HepG2 (cell line): ENCODE measurements at regions not wholly inside any gene's neighbourhood (a gene's known extent, or its start where the extent isn't known, plus 50 kb on each side); places are given as distances from the start of the nearest gene placed in this dataset.

Source experiments
- ATAC-seq: fragments of 200-7000 bp; cut with Tn5 transposase; 3 replicates; pipeline ENCODE4 v1.9.1; 2020; ENCODE audit warnings: mild to moderate bottlenecking, moderate library complexity
- BruUV-seq: library from RNA; stranded (reverse); fragments of 400-500 nt; replicated peaks from 2 replicates; lab custom pipeline; 2021; lab: Mats Ljungman, UMichigan
- CTCF ChIA-PET: fragments of 300-600 bp; formaldehyde crosslinking; extraction: SDS; loops from one replicate; lab custom pipeline; 2021; ENCODE audit warnings: low total read pairs, inconsistent platforms, low intra/inter-chr PET ratio; lab: Yijun Ruan, JAX
- POLR2A ChIA-PET: fragments of 350-600 bp; sonication (Branson Sonifier 250); formaldehyde crosslinking; loops from one replicate; lab custom pipeline; 2020; ENCODE audit warnings: antibody characterized with exemption, inconsistent platforms; lab: Yijun Ruan, JAX
- DNase-seq: peaks from one replicate; pipeline ENCODE4 v3.0.0-alpha.2; 2015; ENCODE audit warnings: low spot score
- FAIRE-seq: peaks from 3 replicates; lab custom pipeline; 2011; peaks lifted over from hg19 to GRCh38; lab: Jason Lieb, UNC
- H2AFZ ChIP-seq: one replicate; pipeline ENCODE4 v1.6.1; 2011; ENCODE audit warnings: low read length, inconsistent platforms
- H3K27ac ChIP-seq: fragments of 300-600 bp; 3 replicates; pipeline ENCODE4 v1.8.0; 2011; ENCODE audit warnings: mixed run types, mild to moderate bottlenecking, mixed read lengths, low read length, inconsistent platforms; ENCODE audit not compliant: insufficient read depth; ENCODE audit errors: extremely low read length
- H3K27me3 ChIP-seq, 2 experiments: fragments of 200-600 bp in 1 of 2; 2 replicates in 1 of 2; 3 replicates in 1 of 2; pipeline versions ENCODE4 v1.6.0 to v1.8.0; 2011; ENCODE audit warnings: low read length in 2 of 2, mild to moderate bottlenecking in 2 of 2, moderate library complexity in 2 of 2, inconsistent platforms in 1 of 2; ENCODE audit not compliant: insufficient read depth in 2 of 2, control insufficient read depth in 1 of 2
- H3K36me3 ChIP-seq, 2 experiments: fragments of 200-600 bp in 1 of 2; replicated peaks in 1 of 2; 2 replicates in 1 of 2; 3 replicates in 1 of 2; pipeline versions ENCODE4 v1.5.1 to v1.8.0; 2011; ENCODE audit warnings: low read length in 2 of 2, inconsistent platforms in 1 of 2; ENCODE audit not compliant: insufficient read depth in 2 of 2, control insufficient read depth in 1 of 2
- H3K4me1 ChIP-seq: 2 replicates; pipeline ENCODE4 v1.5.1; 2012; ENCODE audit warnings: low read length, inconsistent platforms; ENCODE audit not compliant: insufficient read depth
- H3K4me2 ChIP-seq: 2 replicates; pipeline ENCODE4 v1.6.0; 2011; ENCODE audit warnings: low read depth, low read length, inconsistent platforms
- H3K4me3 ChIP-seq, 3 experiments: fragments of 200-600 bp in 1 of 3; sonication (generic), shearing (Covaris generic) in 1 of 3; replicated peaks in 1 of 3; 2 replicates each; pipeline ENCODE4 v1.5.1; 2011 to 2016; ENCODE audit warnings: low read length in 3 of 3, inconsistent platforms in 2 of 3, low read depth in 2 of 3, mild to moderate bottlenecking in 2 of 3, control low read depth in 1 of 3, mixed read lengths in 1 of 3; ENCODE audit not compliant: insufficient read depth in 1 of 3
- H3K79me2 ChIP-seq: one replicate; pipeline ENCODE4 v1.6.1; 2011; ENCODE audit warnings: low read length, inconsistent platforms; ENCODE audit not compliant: insufficient read depth
- H3K9ac ChIP-seq: 2 replicates; pipeline ENCODE4 v1.6.0; 2011; ENCODE audit warnings: mild to moderate bottlenecking, low read depth, low read length, inconsistent platforms; ENCODE audit not compliant: insufficient read depth
- H3K9me3 ChIP-seq: 2 replicates; pipeline ENCODE4 v1.5.1; 2012; ENCODE audit warnings: mild to moderate bottlenecking, low read length
- H4K20me1 ChIP-seq: 2 replicates; pipeline ENCODE4 v1.6.0; 2011; ENCODE audit warnings: inconsistent platforms, mild to moderate bottlenecking, low read length, moderate library complexity; ENCODE audit not compliant: insufficient read depth
- AKAP8 ChIP-seq: sonication (generic); formaldehyde crosslinking; IDR thresholded peaks from 2 replicates; pipeline ENCODE4 v1.5.1; 2020; ENCODE audit warnings: mild to moderate bottlenecking, missing genetic modification reagents
- CAMTA2 ChIP-seq: sonication (generic); formaldehyde crosslinking; IDR thresholded peaks from 2 replicates; pipeline ENCODE4 v1.4.0; 2020; ENCODE audit warnings: mild to moderate bottlenecking, missing genetic modification reagents, borderline replicate concordance
- CCDC6 ChIP-seq: sonication (generic); formaldehyde crosslinking; IDR thresholded peaks from 2 replicates; pipeline ENCODE4 v1.8.1; 2022; ENCODE audit warnings: mild to moderate bottlenecking, missing genetic modification reagents, moderate library complexity
- DMAP1 ChIP-seq: IDR thresholded peaks from 2 replicates; pipeline ENCODE4 v1.6.1; 2016
- EEA1 ChIP-seq: sonication (generic); formaldehyde crosslinking; IDR thresholded peaks from 2 replicates; pipeline ENCODE4 v1.5.1; 2020; ENCODE audit warnings: mild to moderate bottlenecking, missing genetic modification reagents, borderline replicate concordance
- GLI4 ChIP-seq: sonication (generic); formaldehyde crosslinking; IDR thresholded peaks from 2 replicates; pipeline ENCODE4 v1.5.1; 2020; ENCODE audit warnings: missing genetic modification reagents, mild to moderate bottlenecking, moderate library complexity, borderline replicate concordance
- HOMEZ ChIP-seq: IDR thresholded peaks from 2 replicates; pipeline ENCODE4 v1.6.1; 2016; ENCODE audit warnings: low read depth
- PRMT3 ChIP-seq: sonication (generic); formaldehyde crosslinking; IDR thresholded peaks from 2 replicates; pipeline ENCODE4 v1.8.1; 2022; ENCODE audit warnings: low read depth, mild to moderate bottlenecking, moderate library complexity, missing genetic modification reagents, borderline replicate concordance
- TBX2 ChIP-seq: sonication (generic); formaldehyde crosslinking; IDR thresholded peaks from 2 replicates; pipeline ENCODE4 v1.5.0; 2020; ENCODE audit warnings: missing genetic modification reagents, mild to moderate bottlenecking, borderline replicate concordance
- TEAD3 ChIP-seq: optimal IDR thresholded peaks from 2 replicates; pipeline ENCODE3; 2016; ENCODE audit warnings: borderline replicate concordance
- ZNF17 ChIP-seq: sonication (generic); formaldehyde crosslinking; IDR thresholded peaks from 2 replicates; pipeline ENCODE4 v1.5.0; 2020; ENCODE audit warnings: mild to moderate bottlenecking, missing genetic modification reagents
- ZNF263 ChIP-seq: sonication (generic); formaldehyde crosslinking; IDR thresholded peaks from 2 replicates; pipeline ENCODE4 v1.4.0; 2020; ENCODE audit warnings: missing genetic modification reagents
- ZNF274 ChIP-seq: sonication (generic); formaldehyde crosslinking; IDR thresholded peaks from 2 replicates; pipeline ENCODE4 v1.5.1; 2020; ENCODE audit warnings: mild to moderate bottlenecking, missing genetic modification reagents
- ZNF383 ChIP-seq: sonication (generic); formaldehyde crosslinking; IDR thresholded peaks from 2 replicates; pipeline ENCODE4 v1.4.0; 2020; ENCODE audit warnings: missing genetic modification reagents, mild to moderate bottlenecking, borderline replicate concordance
- ZNF552 ChIP-seq: sonication (generic); formaldehyde crosslinking; IDR thresholded peaks from 2 replicates; pipeline ENCODE4 v1.9.0; 2022; ENCODE audit warnings: missing genetic modification reagents, mild to moderate bottlenecking, borderline replicate concordance
- ZNF678 ChIP-seq: sonication (generic); formaldehyde crosslinking; IDR thresholded peaks from 2 replicates; pipeline ENCODE4 v1.4.0; 2020; ENCODE audit warnings: mild to moderate bottlenecking, missing genetic modification reagents
- WGBS: methylation state at CpG from one replicate; pipeline ENCODE4 v1.1.6; 2017; ENCODE audit warnings: low lambda C conversion rate; 5-methylcytosine and 5-hydroxymethylcytosine counted together
- in situ Hi-C: cut with HindIII; loops from 2 replicates; pipeline ENCODE4 v1.10.0; 2017; ENCODE audit warnings: low pct_unique_long_range_greater_than_20kb; ENCODE audit not compliant: extremely low pct_ligation_motif_present
- intact Hi-C: fragments of 100-400 bp; cut with micrococcal nuclease; formaldehyde crosslinking; loops from one replicate; pipeline ENCODE4 v1.10.0; 2022; ENCODE audit not compliant: unreplicated experiment
- TF ChIP-seq, protein P1 (sequence below): sonication (generic); formaldehyde crosslinking; IDR thresholded peaks from 2 replicates; pipeline ENCODE4 v1.4.0; 2020; ENCODE audit warnings: missing genetic modification reagents

GRCh38 chr18:55109818-55110414 is 150.7 kb upstream of the CCDC68 start:
- no peaks in the 10 kb centered on the region for H3K79me2 ChIP-seq
- no peaks in the 10 kb centered on the region for H4K20me1 ChIP-seq
- WGBS: 0% methylated on average over 2 of the region's 2 CpGs
- no peak for DNase-seq
- H3K9ac ChIP-seq: no peak overlapping the region
- BruUV-seq: no TSS peak
- no peak overlapping the region for H3K4me2 ChIP-seq
- no peak for FAIRE-seq
- H3K4me1 ChIP-seq: no peaks in the 10 kb centered on the region
- in situ Hi-C loops: no loop called here
- no peaks in the 10 kb centered on the region; the same call in 1 of the 2 replicates for H3K9me3 ChIP-seq
- no peaks in the 10 kb centered on the region for H3K27me3 ChIP-seq
- intact Hi-C loops: no loop called here
- TF ChIP-seq ZNF274 (CRISPR knock-in tag) (no peak), DMAP1 (CRISPR knock-in tag) (no peak), CCDC6 (no peak), PRMT3 (CRISPR knock-in tag) (no peak)
- no peak overlapping the region for H3K4me3 ChIP-seq
- no peak overlapping the region for H2AFZ ChIP-seq
- ChIA-PET CTCF (no interaction called here), POLR2A (no interaction called here)
- ATAC-seq: no peak
- no peaks in the 10 kb centered on the region for H3K36me3 ChIP-seq
- no peak overlapping the region for H3K27ac ChIP-seq

- in situ Hi-C loops: no loop called here
- TF ChIP-seq AKAP8: no peak
- TF ChIP-seq CAMTA2: no peak
- TF ChIP-seq ZNF383 (CRISPR knock-in tag): no peak
- no peak for TF ChIP-seq GLI4 (CRISPR knock-in tag)
- TF ChIP-seq HOMEZ: no peak
- TF ChIP-seq EEA1: no peak
- TF ChIP-seq, protein P1, sequence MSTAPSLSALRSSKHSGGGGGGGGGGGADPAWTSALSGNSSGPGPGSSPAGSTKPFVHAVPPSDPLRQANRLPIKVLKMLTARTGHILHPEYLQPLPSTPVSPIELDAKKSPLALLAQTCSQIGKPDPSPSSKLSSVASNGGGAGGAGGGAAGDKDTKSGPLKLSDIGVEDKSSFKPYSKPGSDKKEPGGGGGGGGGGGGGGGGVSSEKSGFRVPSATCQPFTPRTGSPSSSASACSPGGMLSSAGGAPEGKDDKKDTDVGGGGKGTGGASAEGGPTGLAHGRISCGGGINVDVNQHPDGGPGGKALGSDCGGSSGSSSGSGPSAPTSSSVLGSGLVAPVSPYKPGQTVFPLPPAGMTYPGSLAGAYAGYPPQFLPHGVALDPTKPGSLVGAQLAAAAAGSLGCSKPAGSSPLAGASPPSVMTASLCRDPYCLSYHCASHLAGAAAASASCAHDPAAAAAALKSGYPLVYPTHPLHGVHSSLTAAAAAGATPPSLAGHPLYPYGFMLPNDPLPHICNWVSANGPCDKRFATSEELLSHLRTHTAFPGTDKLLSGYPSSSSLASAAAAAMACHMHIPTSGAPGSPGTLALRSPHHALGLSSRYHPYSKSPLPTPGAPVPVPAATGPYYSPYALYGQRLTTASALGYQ (CRISPR knock-in tag): no peak
- no peak for TF ChIP-seq TEAD3
- TF ChIP-seq ZNF17 (CRISPR knock-in tag): no peak
- no peak for TF ChIP-seq ZNF263 (CRISPR knock-in tag)
- TF ChIP-seq ZNF552: no peak
- TF ChIP-seq ZNF678 (CRISPR knock-in tag): no peak
- no peak for TF ChIP-seq TBX2
Measured at GRCh38 chr18:55106906-55107305, 147.6 kb upstream of the CCDC68 start.

More at GRCh38 chr18:55106906-55107305, 147.6 kb upstream of the CCDC68 start:
- Histone ChIP-seq H3K4me3 (no peak overlapping the region), H3K9me3 (no peaks in the 10 kb centered on the region; the same call in 1 of the 2 replicates), H4K20me1 (no peaks in the 10 kb centered on the region), H3K4me1 (no peaks in the 10 kb centered on the region), H3K79me2 (no peaks in the 10 kb centered on the region), H3K27me3 (no peaks in the 10 kb centered on the region), H3K27ac (no peak overlapping the region), H2AFZ (no peak overlapping the region), H3K4me2 (no peak overlapping the region), H3K36me3 (no peaks in the 10 kb centered on the region), H3K9ac (no peak overlapping the region)
- no peak for FAIRE-seq
- ChIA-PET POLR2A (no interaction called here), CTCF (no interaction called here)
- DNase-seq: no peak
- intact Hi-C loops: no loop called here
- ATAC-seq: no peak
- 2% methylated on average over 3 of the region's 3 CpGs for WGBS
- no TSS peak for BruUV-seq
